B cell (primary cell): ENCODE measurements at regions not wholly inside any gene's neighbourhood (a gene's known extent, or its start where the extent isn't known, plus 50 kb on each side); places are given as distances from the start of the nearest gene placed in this dataset.
A peak's percentile ranks its signal among the peaks of the same experiment; 100 is the strongest.

ENCODE experiments used
- ATAC-seq: fragments of 200-7000 bp; cut with Tn5 transposase; one replicate; pipeline ENCODE4 v1.10.0; 2021; ENCODE audit warnings: low read depth, mild to moderate bottlenecking, moderate number of reproducible peaks, moderate library complexity
- CTCF ChIA-PET: fragments of 350-600 bp; sonication (Branson Sonifier 250); formaldehyde crosslinking; loops from one replicate; lab custom pipeline; 2021; ENCODE audit warnings: antibody characterized with exemption, inconsistent platforms; lab: Charles Lee
- POLR2A ChIA-PET: fragments of 350-600 bp; sonication (Branson Sonifier 250); formaldehyde crosslinking; loops from one replicate; lab custom pipeline; 2021; ENCODE audit warnings: antibody characterized with exemption; lab: Charles Lee
- DNase-seq: peaks from one replicate; pipeline ENCODE4 v3.0.0; 2013
- H2AFZ ChIP-seq: 2 replicates; pipeline ENCODE4 v1.6.1; 2012; ENCODE audit warnings: mild to moderate bottlenecking, low read depth, low read length; ENCODE audit not compliant: insufficient read depth, poor library complexity, severe bottlenecking
- H3K27ac ChIP-seq, 2 donors: 1 replicate in 1 of 2; 2 replicates in 1 of 2; pipeline ENCODE4 v1.5.1; 2012 to 2013; ENCODE audit warnings: low read length in 2 of 2, mild to moderate bottlenecking in 2 of 2, moderate library complexity in 1 of 2
- H3K27me3 ChIP-seq, 4 experiments: fragments of 200-600 bp in 1 of 4; sonication (generic) in 1 of 4; replicated peaks in 1 of 4; 1 replicate in 2 of 4; 2 replicates in 2 of 4; pipeline versions ENCODE4 v1.6.1 to v1.7.0; 2013 to 2016; ENCODE audit warnings: low read length in 3 of 4, mild to moderate bottlenecking in 2 of 4, mixed read lengths in 1 of 4, moderate library complexity in 1 of 4; ENCODE audit not compliant: insufficient read depth in 4 of 4, control insufficient read depth in 3 of 4; ENCODE audit errors: control extremely low read depth in 1 of 4
- H3K36me3 ChIP-seq, 2 experiments: replicated peaks in 1 of 2; 1 replicate in 1 of 2; 2 replicates in 1 of 2; pipeline versions ENCODE4 v1.6.1 to v1.7.1; 2013; ENCODE audit warnings: low read length in 1 of 2; ENCODE audit not compliant: insufficient read depth in 2 of 2, control insufficient read depth in 1 of 2; ENCODE audit errors: control extremely low read depth in 1 of 2, extremely low read depth in 1 of 2
- H3K4me1 ChIP-seq, 2 donors: fragments of 200-600 bp in 1 of 2; sonication (generic) in 1 of 2; 1 replicate in 1 of 2; 2 replicates in 1 of 2; pipeline versions ENCODE4 v1.5.1 to v1.6.1; 2013 to 2017; ENCODE audit warnings: low read length in 2 of 2; ENCODE audit not compliant: control insufficient read depth in 2 of 2, insufficient read depth in 2 of 2
- H3K4me2 ChIP-seq: replicated peaks from 2 replicates; pipeline ENCODE3; 2012; ENCODE audit warnings: mild to moderate bottlenecking, low read depth, low read length; ENCODE audit not compliant: poor library complexity, severe bottlenecking
- H3K4me3 ChIP-seq, 5 experiments: fragments of 200-600 bp in 1 of 5; sonication (generic) in 1 of 5; 1 replicate in 3 of 5; 2 replicates in 2 of 5; pipeline versions ENCODE4 v1.5.1 to v1.7.0; 2011 to 2016; ENCODE audit warnings: low read length in 4 of 5, mild to moderate bottlenecking in 4 of 5, low read depth in 2 of 5, control low read depth in 1 of 5, moderate library complexity in 1 of 5; ENCODE audit not compliant: insufficient read depth in 1 of 5; ENCODE audit errors: control extremely low read depth in 1 of 5, extremely low read depth in 1 of 5
- H3K79me2 ChIP-seq: fragments of 200-600 bp; sonication (generic); one replicate; pipeline ENCODE4 v1.6.0; 2016; ENCODE audit warnings: low read length; ENCODE audit not compliant: control insufficient read depth, insufficient read depth
- H3K9ac ChIP-seq: fragments of 200-600 bp; sonication (generic); 2 replicates; pipeline ENCODE4 v1.6.1; 2017; ENCODE audit warnings: mild to moderate bottlenecking, low read length, moderate library complexity
- H3K9me3 ChIP-seq, 3 donors: one replicate each; pipeline versions ENCODE4 v1.6.1 to v1.7.1; 2013; ENCODE audit warnings: low read length in 2 of 3; ENCODE audit not compliant: control insufficient read depth in 2 of 3, insufficient read depth in 1 of 3; ENCODE audit errors: control extremely low read depth in 1 of 3
- H4K20me1 ChIP-seq: 2 replicates; pipeline ENCODE4 v1.6.0; 2012; ENCODE audit warnings: mild to moderate bottlenecking, low read length; ENCODE audit not compliant: insufficient read depth, control insufficient read depth, poor library complexity, severe bottlenecking
- H3K27ac Mint-ChIP-seq: one replicate; pipeline ENCODE4 v1.8.0; 2021; ENCODE audit warnings: mixed read lengths
- H3K27me3 Mint-ChIP-seq: one replicate; pipeline ENCODE4 v1.8.0; 2021; ENCODE audit warnings: mixed read lengths
- H3K4me1 Mint-ChIP-seq: one replicate; pipeline ENCODE4 v1.8.0; 2021; ENCODE audit warnings: mixed read lengths
- H3K4me3 Mint-ChIP-seq: one replicate; pipeline ENCODE4 v1.8.0; 2021; ENCODE audit warnings: mixed read lengths
- H3K9me3 Mint-ChIP-seq: one replicate; pipeline ENCODE4 v1.8.0; 2022; ENCODE audit warnings: mixed read lengths; ENCODE audit not compliant: insufficient read depth
- EZH2 ChIP-seq: IDR thresholded peaks from 2 replicates; pipeline ENCODE4 v1.6.1; 2012; ENCODE audit warnings: borderline replicate concordance, low read depth, mild to moderate bottlenecking, moderate library complexity, low read length; ENCODE audit not compliant: insufficient read depth, poor library complexity, severe bottlenecking
- WGBS: methylation state at CpG from one replicate; pipeline ENCODE4 v1.1.5; 2013; ENCODE audit warnings: missing lambda C conversion rate; ENCODE audit not compliant: insufficient coverage; 5-methylcytosine and 5-hydroxymethylcytosine counted together
- intact Hi-C: fragments of 100-400 bp; cut with micrococcal nuclease; formaldehyde crosslinking; loops from one replicate; pipeline ENCODE4 v1.10.0; 2022
- TF ChIP-seq, protein P1 (sequence below): fragments of 200-600 bp; IDR thresholded peaks from one replicate; pipeline ENCODE4 v1.8.0; 2022; ENCODE audit warnings: antibody characterized with exemption, mild to moderate bottlenecking

DNA sequence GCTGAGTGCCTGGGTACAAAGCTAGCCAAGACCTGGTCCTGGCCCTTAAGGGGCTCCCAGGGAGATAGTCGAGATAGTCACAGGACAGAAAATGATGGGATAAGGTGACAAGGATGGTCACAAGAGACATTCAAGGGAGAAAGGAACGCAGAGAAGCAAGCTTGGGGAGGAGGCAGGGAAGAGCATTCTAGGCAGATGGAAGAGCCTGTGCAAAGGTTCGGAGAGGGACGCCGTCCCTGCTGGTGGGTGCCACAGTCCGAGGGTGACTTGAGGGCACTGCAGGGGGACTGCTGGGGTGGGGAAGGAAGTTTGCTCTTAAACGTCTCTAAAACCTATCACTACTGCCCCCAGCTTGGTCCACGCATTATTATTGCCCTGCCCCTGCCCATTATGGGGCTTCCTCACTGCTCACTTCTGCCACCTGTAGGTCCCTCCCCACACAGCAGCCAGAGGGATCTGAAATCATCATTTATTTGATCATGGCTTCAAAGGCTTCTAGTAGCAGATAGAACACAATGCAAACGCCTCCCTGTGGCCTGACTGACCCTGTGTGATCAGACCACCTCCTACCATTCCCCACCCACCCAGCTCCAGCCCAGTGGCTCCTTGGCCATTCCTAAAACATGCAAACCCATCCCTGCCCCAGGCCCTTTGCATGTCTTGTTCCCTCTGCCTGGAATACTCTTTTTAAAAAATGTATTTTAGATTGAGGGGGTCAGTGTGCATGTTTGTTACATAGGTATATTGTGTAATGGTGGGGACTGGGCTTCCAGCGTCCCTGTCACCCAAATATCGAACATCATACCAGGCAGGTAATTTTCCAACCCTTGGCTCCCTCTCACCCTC is 60.3 kb downstream of the RMI2 start:
- no peaks in the 10 kb centered on the region for H4K20me1 ChIP-seq
- no peaks in the 10 kb centered on the region for H3K79me2 ChIP-seq
- peaks cover 0 to 2% (median 0%) of the 10 kb centered on the region in 3 donors for H3K9me3 ChIP-seq
- intact Hi-C loops = loop anchor here (2.0 to 5.0 kb wide), 2 partner anchors 441 to 662 kb away; no protein-coding TSS in a partner anchor
- no peak overlapping the region for H3K27ac Mint-ChIP-seq
- H2AFZ ChIP-seq = no peak overlapping the region
- H3K4me1 Mint-ChIP-seq = peaks cover 2% of the 10 kb centered on the region
- ATAC-seq (peak; percentile 72), DNase-seq (peak; percentile 54)
- 69% methylated on average over 7 of the region's 11 CpGs for WGBS
- no peaks in the 10 kb centered on the region for H3K4me1 ChIP-seq
- no peak overlapping the region for H3K4me3 Mint-ChIP-seq
- no peaks in the 10 kb centered on the region for H3K27me3 ChIP-seq
- no peaks in the 10 kb centered on the region for H3K36me3 ChIP-seq
- ChIA-PET POLR2A (interaction anchor here (0.9 to 1.5 kb wide), 2 partner anchors 108 to 150 kb away, joined by 3 read pairs; partner anchors contain the start of gene SOCS1), CTCF (interaction anchor here (0.5 to 7.2 kb wide), 23 partner anchors 8 to 455 kb away, joined by 3 to 66 read pairs (median 7); partner anchors contain the start of gene SOCS1)
- no peak overlapping the region for H3K27ac ChIP-seq
- no peak overlapping the region for H3K9ac ChIP-seq
- no peaks in the 10 kb centered on the region for H3K9me3 Mint-ChIP-seq
- no peak overlapping the region for H3K4me2 ChIP-seq
- TF ChIP-seq, protein P1, sequence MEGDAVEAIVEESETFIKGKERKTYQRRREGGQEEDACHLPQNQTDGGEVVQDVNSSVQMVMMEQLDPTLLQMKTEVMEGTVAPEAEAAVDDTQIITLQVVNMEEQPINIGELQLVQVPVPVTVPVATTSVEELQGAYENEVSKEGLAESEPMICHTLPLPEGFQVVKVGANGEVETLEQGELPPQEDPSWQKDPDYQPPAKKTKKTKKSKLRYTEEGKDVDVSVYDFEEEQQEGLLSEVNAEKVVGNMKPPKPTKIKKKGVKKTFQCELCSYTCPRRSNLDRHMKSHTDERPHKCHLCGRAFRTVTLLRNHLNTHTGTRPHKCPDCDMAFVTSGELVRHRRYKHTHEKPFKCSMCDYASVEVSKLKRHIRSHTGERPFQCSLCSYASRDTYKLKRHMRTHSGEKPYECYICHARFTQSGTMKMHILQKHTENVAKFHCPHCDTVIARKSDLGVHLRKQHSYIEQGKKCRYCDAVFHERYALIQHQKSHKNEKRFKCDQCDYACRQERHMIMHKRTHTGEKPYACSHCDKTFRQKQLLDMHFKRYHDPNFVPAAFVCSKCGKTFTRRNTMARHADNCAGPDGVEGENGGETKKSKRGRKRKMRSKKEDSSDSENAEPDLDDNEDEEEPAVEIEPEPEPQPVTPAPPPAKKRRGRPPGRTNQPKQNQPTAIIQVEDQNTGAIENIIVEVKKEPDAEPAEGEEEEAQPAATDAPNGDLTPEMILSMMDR = peak; percentile 68
- TF ChIP-seq EZH2 = no peak
- H3K4me3 ChIP-seq = no peak overlapping the region
- H3K27me3 Mint-ChIP-seq = no peaks in the 10 kb centered on the region

DNA sequence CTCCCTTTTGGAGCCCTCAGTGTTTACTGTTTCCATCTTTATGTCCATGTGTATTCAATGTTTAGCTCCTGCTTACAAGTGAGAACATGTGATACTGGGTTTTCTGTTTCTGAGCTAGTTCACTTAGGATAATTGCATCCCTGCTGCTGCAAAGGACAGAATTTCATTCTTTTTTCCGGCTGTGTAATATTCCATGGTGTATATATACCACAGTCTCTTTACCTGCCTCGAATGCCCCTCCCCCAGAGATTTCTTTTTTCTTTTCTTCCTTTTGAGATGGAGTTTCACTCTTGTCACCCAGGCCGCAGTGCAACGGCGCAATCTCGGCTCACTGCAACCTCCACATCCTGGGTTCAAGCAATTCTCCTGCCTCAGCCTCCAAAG is 60.9 kb downstream of the RMI2 start:
- Histone ChIP-seq H3K9me3 (peaks cover 0 to 2% (median 0%) of the 10 kb centered on the region in 3 donors), H3K27ac (no peak overlapping the region), H3K4me2 (no peak overlapping the region), H4K20me1 (no peaks in the 10 kb centered on the region), H3K4me1 (no peaks in the 10 kb centered on the region), H3K36me3 (no peaks in the 10 kb centered on the region), H2AFZ (no peak overlapping the region), H3K27me3 (no peaks in the 10 kb centered on the region), H3K4me3 (no peak overlapping the region), H3K9ac (no peak overlapping the region), H3K79me2 (no peaks in the 10 kb centered on the region)
- DNase-seq (no peak), ATAC-seq (no peak)
- H3K27me3 Mint-ChIP-seq = no peaks in the 10 kb centered on the region
- POLR2A ChIA-PET = interaction anchor here (0.6 to 1.5 kb wide), 3 partner anchors 36 to 150 kb away, joined by 3 read pairs; partner anchors contain the start of gene SOCS1
- CTCF ChIA-PET = interaction anchor here (0.6 to 7.2 kb wide), 31 partner anchors 8 to 455 kb away, joined by 3 to 66 read pairs (median 5); partner anchors contain the start of genes SOCS1 and TXNDC11
- H3K4me3 Mint-ChIP-seq = no peak overlapping the region
- no peak overlapping the region for H3K27ac Mint-ChIP-seq
- 90% methylated on average over 2 of the region's 6 CpGs for WGBS
- intact Hi-C loops = loop anchor here (5.0 kb wide), 1 partner anchor 661 kb away; no protein-coding TSS in a partner anchor
- peaks cover 2% of the 10 kb centered on the region for H3K4me1 Mint-ChIP-seq
- H3K9me3 Mint-ChIP-seq = no peaks in the 10 kb centered on the region
- no peak for TF ChIP-seq EZH2
- TF ChIP-seq, protein P1 = no peak
